Spleen (tissue), 11 donors: ENCODE measurements at regions not wholly inside any gene's neighbourhood (a gene's known extent, or its start where the extent isn't known, plus 50 kb on each side); places are given as distances from the start of the nearest gene placed in this dataset.
A peak's percentile ranks its signal among the peaks of the same experiment; 100 is the strongest.

ENCODE experiments used
- DNase-seq: peaks from one replicate; pipeline ENCODE4 v3.0.0-alpha.2; 2020
- H3K27ac ChIP-seq, 8 donors: fragments of 200-600 bp; sonication (generic) in 7 of 8; 1 replicate in 4 of 8; 2 replicates in 4 of 8; pipeline versions ENCODE4 v1.5.0 to v1.8.0; 2016 to 2021; ENCODE audit warnings: inconsistent platforms in 4 of 8, mild to moderate bottlenecking in 4 of 8, moderate library complexity in 1 of 8
- H3K27me3 ChIP-seq, 7 donors: fragments of 200-600 bp; sonication (generic) in 6 of 7; replicated peaks in 1 of 7; 1 replicate in 4 of 7; 2 replicates in 3 of 7; pipeline versions ENCODE4 v1.5.0 to v1.8.0; 2016 to 2021; ENCODE audit warnings: inconsistent platforms in 3 of 7, mild to moderate bottlenecking in 1 of 7
- H3K36me3 ChIP-seq, 6 donors: fragments of 200-600 bp; sonication (generic) in 5 of 6; 1 replicate in 4 of 6; 2 replicates in 2 of 6; pipeline versions ENCODE4 v1.5.0 to v1.8.0; 2016 to 2021; ENCODE audit warnings: inconsistent platforms in 2 of 6
- H3K4me1 ChIP-seq, 6 donors: fragments of 200-600 bp; sonication (generic) in 5 of 6; 1 replicate in 3 of 6; 2 replicates in 3 of 6; pipeline versions ENCODE4 v1.5.0 to v1.8.0; 2016 to 2021; ENCODE audit warnings: inconsistent platforms in 3 of 6
- H3K4me3 ChIP-seq, 8 donors: fragments of 200-600 bp; sonication (generic) in 7 of 8; 1 replicate in 4 of 8; 2 replicates in 4 of 8; pipeline versions ENCODE4 v1.5.0 to v1.8.0; 2016 to 2021; ENCODE audit warnings: inconsistent platforms in 4 of 8, mild to moderate bottlenecking in 4 of 8, moderate library complexity in 2 of 8
- H3K9me3 ChIP-seq, 8 donors: fragments of 200-600 bp; sonication (generic) in 7 of 8; 1 replicate in 4 of 8; 2 replicates in 4 of 8; pipeline versions ENCODE4 v1.5.0 to v1.8.0; 2016 to 2021; ENCODE audit warnings: inconsistent platforms in 4 of 8
- POLR2A ChIP-seq, 3 donors: fragments of 450-650 bp; IDR thresholded peaks; one replicate each; pipeline ENCODE4 v1.5.1; 2017; ENCODE audit warnings: antibody characterized with exemption in 3 of 3, mild to moderate bottlenecking in 1 of 3
- POLR2AphosphoS5 ChIP-seq, 3 donors: sonication (generic); formaldehyde crosslinking; IDR thresholded peaks; one replicate each; pipeline ENCODE4 v1.5.1; 2017; ENCODE audit warnings: antibody characterized with exemption in 3 of 3
- WGBS, 5 donors: extraction: QIAGEN DNeasy Blood & Tissue Kit in 3 of 5; methylation state at CpG; one replicate each; pipeline versions ENCODE4 v1.1.5 to v1.1.7; 2013 to 2018; 5-methylcytosine and 5-hydroxymethylcytosine counted together
- intact Hi-C: fragments of 100-400 bp; cut with DNase I; formaldehyde crosslinking; loops from one replicate; pipeline ENCODE4 v1.15.0; 2023; ENCODE audit warnings: low total_unique reads
- TF ChIP-seq, protein P1 (sequence below), 11 experiments: fragments of 200-600 bp in 7 of 11; fragments of 450-650 bp in 4 of 11; sonication (generic) in 4 of 11; IDR thresholded peaks in 8 of 11; conservative IDR thresholded peaks in 3 of 11; 1 replicate in 7 of 11; 2 replicates in 4 of 11; pipeline versions ENCODE4 v1.4.0 to v1.8.0; 2016 to 2021; ENCODE audit warnings: antibody characterized with exemption in 11 of 11, inconsistent platforms in 4 of 11, mild to moderate bottlenecking in 1 of 11
- donor health status: healthy with polysubstance abuse.
- donor health status: DM: no; HTN: no; CAD: no; lungs with moderate emphysema.
- donor health status: DM: no; HTN: no; CAD: no.
- donor health status: Bipolar disorder and iron deficiency.
- donor health status: healthy.
- donor health status: DM: no; HTN: no; CAD: no.
- donor health status: DM: yes; HTN: yes; CAD: no.

- TF ChIP-seq POLR2A (IDR thresholded peaks at IDR 0.05) (no peak), POLR2AphosphoS5 (IDR thresholded peaks at IDR 0.05) (no peak)
- TF ChIP-seq, protein P1, sequence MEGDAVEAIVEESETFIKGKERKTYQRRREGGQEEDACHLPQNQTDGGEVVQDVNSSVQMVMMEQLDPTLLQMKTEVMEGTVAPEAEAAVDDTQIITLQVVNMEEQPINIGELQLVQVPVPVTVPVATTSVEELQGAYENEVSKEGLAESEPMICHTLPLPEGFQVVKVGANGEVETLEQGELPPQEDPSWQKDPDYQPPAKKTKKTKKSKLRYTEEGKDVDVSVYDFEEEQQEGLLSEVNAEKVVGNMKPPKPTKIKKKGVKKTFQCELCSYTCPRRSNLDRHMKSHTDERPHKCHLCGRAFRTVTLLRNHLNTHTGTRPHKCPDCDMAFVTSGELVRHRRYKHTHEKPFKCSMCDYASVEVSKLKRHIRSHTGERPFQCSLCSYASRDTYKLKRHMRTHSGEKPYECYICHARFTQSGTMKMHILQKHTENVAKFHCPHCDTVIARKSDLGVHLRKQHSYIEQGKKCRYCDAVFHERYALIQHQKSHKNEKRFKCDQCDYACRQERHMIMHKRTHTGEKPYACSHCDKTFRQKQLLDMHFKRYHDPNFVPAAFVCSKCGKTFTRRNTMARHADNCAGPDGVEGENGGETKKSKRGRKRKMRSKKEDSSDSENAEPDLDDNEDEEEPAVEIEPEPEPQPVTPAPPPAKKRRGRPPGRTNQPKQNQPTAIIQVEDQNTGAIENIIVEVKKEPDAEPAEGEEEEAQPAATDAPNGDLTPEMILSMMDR (IDR thresholded peaks at IDR 0.05 in 8 of 11, conservative IDR thresholded peaks at IDR 0.05 in 3 of 11) = no peak
- WGBS, 5 donors = 77 to 93% (median 90%) methylated on average over 3 of the region's 3 CpGs
Measured at GRCh38 chr3:72451841-72452240, 396.4 kb downstream of the SHQ1 start.

GRCh38 chr3:72449551-72449950 is 398.7 kb downstream of the SHQ1 start:
- Histone ChIP-seq H3K27me3 (peaks cover 0 to 13% (median 0%) of the 10 kb centered on the region in 7 donors), H3K9me3 (no peaks in the 10 kb centered on the region), H3K4me1 (peaks cover 10 to 38% (median 27%) of the 10 kb centered on the region in 6 donors), H3K4me3 (no peak overlapping the region), H3K36me3 (no peaks in the 10 kb centered on the region), H3K27ac (no peak overlapping the region)
- no peak for TF ChIP-seq POLR2AphosphoS5 (IDR thresholded peaks at IDR 0.05)
- TF ChIP-seq POLR2A (IDR thresholded peaks at IDR 0.05) = no peak
- TF ChIP-seq, protein P1 (IDR thresholded peaks at IDR 0.05 in 8 of 11, conservative IDR thresholded peaks at IDR 0.05 in 3 of 11) = no peak
- DNase-seq = no peak
- intact Hi-C loops = no loop called here
- WGBS, 5 donors = 89 to 99% (median 94%) methylated on average over 3 of the region's 3 CpGs

More at GRCh38 chr3:72451841-72452240, 396.4 kb downstream of the SHQ1 start:
- DNase-seq = no peak
- intact Hi-C loops = no loop called here
- Histone ChIP-seq H3K27me3 (peaks cover 0 to 13% (median 0%) of the 10 kb centered on the region in 7 donors), H3K9me3 (no peaks in the 10 kb centered on the region), H3K27ac (no peak overlapping the region), H3K4me3 (no peak overlapping the region), H3K4me1 (peaks cover 0 to 31% (median 19%) of the 10 kb centered on the region in 6 donors), H3K36me3 (no peaks in the 10 kb centered on the region)

- 85 to 89% (median 88%) methylated on average over 3 of the region's 3 CpGs for WGBS, 5 donors
- Histone ChIP-seq H3K27me3 (peaks cover 0 to 13% (median 0%) of the 10 kb centered on the region in 7 donors), H3K27ac (no peak overlapping the region), H3K4me1 (peaks cover 15 to 41% (median 34%) of the 10 kb centered on the region in 6 donors), H3K4me3 (no peak overlapping the region), H3K9me3 (no peaks in the 10 kb centered on the region), H3K36me3 (no peaks in the 10 kb centered on the region)
- DNase-seq = no peak
- intact Hi-C loops = no loop called here
- TF ChIP-seq POLR2A (IDR thresholded peaks at IDR 0.05) = no peak
- no peak for TF ChIP-seq POLR2AphosphoS5 (IDR thresholded peaks at IDR 0.05)
- TF ChIP-seq, protein P1 (IDR thresholded peaks at IDR 0.05 in 8 of 11, conservative IDR thresholded peaks at IDR 0.05 in 3 of 11) = no peak
Measured at GRCh38 chr3:72448858-72449257, 399.4 kb downstream of the SHQ1 start.

GRCh38 chr3:72448375-72448823 is 399.8 kb downstream of the SHQ1 start:
- Histone ChIP-seq H3K4me3 (no peak overlapping the region), H3K4me1 (peaks cover 19 to 46% (median 38%) of the 10 kb centered on the region in 6 donors), H3K27me3 (peaks cover 0 to 13% (median 0%) of the 10 kb centered on the region in 7 donors), H3K27ac (peak overlapping the region in 1 of 8 donors; percentile 33), H3K9me3 (no peaks in the 10 kb centered on the region), H3K36me3 (no peaks in the 10 kb centered on the region)
- intact Hi-C loops = no loop called here
- DNase-seq = peak; percentile 78
- TF ChIP-seq, protein P1 (IDR thresholded peaks at IDR 0.05 in 8 of 11, conservative IDR thresholded peaks at IDR 0.05 in 3 of 11) = no peak
- TF ChIP-seq POLR2AphosphoS5 (IDR thresholded peaks at IDR 0.05) = peak in 1 of 3 donors; percentile 23
- 69 to 84% (median 78%) methylated on average over 8 of the region's 8 CpGs for WGBS, 5 donors
